Hepatocyte (in vitro differentiated cells): ENCODE measurements at regions not wholly inside any gene's neighbourhood (a gene's known extent, or its start where the extent isn't known, plus 50 kb on each side); places are given as distances from the start of the nearest gene placed in this dataset.

ENCODE experiments used
- DNase-seq: peaks from one replicate; pipeline ENCODE4 v3.0.0-alpha.2; 2016; ENCODE audit warnings: low spot score
- H2AFZ ChIP-seq: fragments of 200-600 bp; sonication (generic); 2 replicates; pipeline ENCODE4 v1.6.0; 2016; ENCODE audit warnings: antibody characterized with exemption, mild to moderate bottlenecking
- H3K27ac ChIP-seq: fragments of 200-600 bp; sonication (generic); 2 replicates; pipeline ENCODE4 v1.5.1; 2016; ENCODE audit warnings: mild to moderate bottlenecking
- H3K27me3 ChIP-seq: fragments of 200-600 bp; sonication (generic); 2 replicates; pipeline ENCODE4 v1.6.1; 2016
- H3K36me3 ChIP-seq: fragments of 200-600 bp; sonication (generic); replicated peaks from 2 replicates; pipeline ENCODE4 v1.5.1; 2016; ENCODE audit warnings: low read depth; ENCODE audit not compliant: insufficient read depth
- H3K4me1 ChIP-seq: fragments of 200-600 bp; sonication (generic); 2 replicates; pipeline ENCODE4 v1.5.1; 2016; ENCODE audit warnings: mild to moderate bottlenecking, moderate library complexity; ENCODE audit not compliant: insufficient read depth
- H3K4me2 ChIP-seq: fragments of 200-600 bp; sonication (generic); 2 replicates; pipeline ENCODE4 v1.6.0; 2016
- H3K4me3 ChIP-seq: fragments of 200-600 bp; sonication (generic); 2 replicates; pipeline ENCODE4 v1.5.1; 2016; ENCODE audit warnings: mild to moderate bottlenecking
- H3K79me2 ChIP-seq: fragments of 200-600 bp; sonication (generic); 2 replicates; pipeline ENCODE4 v1.6.0; 2017; ENCODE audit warnings: mild to moderate bottlenecking
- H3K9me2 ChIP-seq: fragments of 200-600 bp; sonication (generic); replicated peaks from 2 replicates; pipeline ENCODE4 v1.6.0; 2017; ENCODE audit warnings: mild to moderate bottlenecking; ENCODE audit not compliant: insufficient read depth
- H3K9me3 ChIP-seq: fragments of 200-600 bp; sonication (generic); 2 replicates; pipeline ENCODE4 v1.5.1; 2016; ENCODE audit warnings: low read depth, mild to moderate bottlenecking
- H4K20me1 ChIP-seq: fragments of 200-600 bp; sonication (generic); 2 replicates; pipeline ENCODE4 v1.6.0; 2016; ENCODE audit warnings: mild to moderate bottlenecking; ENCODE audit not compliant: insufficient read depth, poor library complexity, severe bottlenecking
- EZH2 ChIP-seq: fragments of 200-600 bp; sonication (generic); IDR thresholded peaks from 2 replicates; pipeline ENCODE4 v1.6.1; 2016; ENCODE audit warnings: antibody characterized with exemption, mild to moderate bottlenecking, borderline replicate concordance
- EZH2phosphoT487 ChIP-seq: fragments of 200-600 bp; sonication (generic); IDR thresholded peaks from one replicate; pipeline ENCODE4 v1.6.1; 2018; ENCODE audit warnings: antibody characterized with exemption, mild to moderate bottlenecking, low read depth, moderate library complexity; ENCODE audit not compliant: unreplicated experiment, severe bottlenecking
- WGBS: methylation state at CpG from one replicate; pipeline ENCODE4 v1.1.6; 2016; ENCODE audit warnings: low lambda C conversion rate; ENCODE audit errors: missing lambda C conversion rate; 5-methylcytosine and 5-hydroxymethylcytosine counted together
- TF ChIP-seq, protein P1 (sequence below): fragments of 200-600 bp; sonication (generic); IDR thresholded peaks from 2 replicates; pipeline ENCODE4 v1.5.1; 2016; ENCODE audit warnings: antibody characterized with exemption, mild to moderate bottlenecking; ENCODE audit not compliant: poor library complexity

DNA sequence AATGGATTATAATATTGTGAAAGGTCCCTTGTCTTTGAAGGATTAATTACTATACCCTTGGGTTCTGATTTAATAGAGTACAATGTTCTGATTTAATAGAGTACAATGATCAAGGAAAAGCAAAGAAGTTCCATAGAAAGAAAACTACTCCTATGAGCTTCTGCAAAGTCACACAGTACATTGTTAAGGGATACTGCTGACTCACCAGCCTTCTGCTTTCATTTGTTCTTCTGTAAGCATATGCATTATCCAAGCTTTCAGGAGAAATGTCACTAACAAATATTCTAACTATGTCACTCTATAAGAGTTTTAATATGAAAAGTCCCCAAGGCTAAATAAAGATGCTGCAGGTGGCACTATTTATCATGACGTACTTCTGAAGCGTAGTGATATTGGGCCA lies 396.7 kb downstream of the RFC3 start:
- no peak for DNase-seq
- Histone ChIP-seq H4K20me1 (no peaks in the 10 kb centered on the region), H3K79me2 (no peaks in the 10 kb centered on the region), H3K27ac (no peak overlapping the region), H3K36me3 (no peaks in the 10 kb centered on the region), H2AFZ (no peak overlapping the region), H3K4me3 (no peak overlapping the region), H3K4me2 (no peak overlapping the region), H3K9me2 (no peaks in the 10 kb centered on the region), H3K27me3 (no peaks in the 10 kb centered on the region), H3K9me3 (no peaks in the 10 kb centered on the region), H3K4me1 (no peaks in the 10 kb centered on the region)
- WGBS, result 94% methylated on average over 2 of the region's 2 CpGs
- TF ChIP-seq EZH2 (no peak), EZH2phosphoT487 (no peak)
- TF ChIP-seq, protein P1, sequence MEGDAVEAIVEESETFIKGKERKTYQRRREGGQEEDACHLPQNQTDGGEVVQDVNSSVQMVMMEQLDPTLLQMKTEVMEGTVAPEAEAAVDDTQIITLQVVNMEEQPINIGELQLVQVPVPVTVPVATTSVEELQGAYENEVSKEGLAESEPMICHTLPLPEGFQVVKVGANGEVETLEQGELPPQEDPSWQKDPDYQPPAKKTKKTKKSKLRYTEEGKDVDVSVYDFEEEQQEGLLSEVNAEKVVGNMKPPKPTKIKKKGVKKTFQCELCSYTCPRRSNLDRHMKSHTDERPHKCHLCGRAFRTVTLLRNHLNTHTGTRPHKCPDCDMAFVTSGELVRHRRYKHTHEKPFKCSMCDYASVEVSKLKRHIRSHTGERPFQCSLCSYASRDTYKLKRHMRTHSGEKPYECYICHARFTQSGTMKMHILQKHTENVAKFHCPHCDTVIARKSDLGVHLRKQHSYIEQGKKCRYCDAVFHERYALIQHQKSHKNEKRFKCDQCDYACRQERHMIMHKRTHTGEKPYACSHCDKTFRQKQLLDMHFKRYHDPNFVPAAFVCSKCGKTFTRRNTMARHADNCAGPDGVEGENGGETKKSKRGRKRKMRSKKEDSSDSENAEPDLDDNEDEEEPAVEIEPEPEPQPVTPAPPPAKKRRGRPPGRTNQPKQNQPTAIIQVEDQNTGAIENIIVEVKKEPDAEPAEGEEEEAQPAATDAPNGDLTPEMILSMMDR, result no peak

DNA sequence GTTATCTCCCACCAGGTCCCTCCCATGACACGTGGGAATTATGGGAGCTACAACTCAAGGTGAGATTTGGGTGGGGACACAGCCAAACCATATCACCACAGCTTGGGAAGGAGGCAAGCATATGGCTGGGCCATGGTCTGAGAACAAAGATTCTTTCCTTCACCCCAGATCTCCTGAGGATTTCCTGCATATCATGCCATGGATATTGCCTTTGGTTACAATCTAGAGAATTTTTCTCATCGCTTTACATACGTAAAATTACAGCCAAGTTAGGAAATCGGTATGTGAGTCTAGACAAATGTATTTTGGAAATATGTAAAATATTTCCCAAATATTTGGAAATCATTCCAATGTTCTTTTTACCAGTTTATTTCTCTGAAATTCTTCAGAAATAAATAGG lies 398.3 kb downstream of the RFC3 start:
- 94% methylated on average over 4 of the region's 4 CpGs for WGBS

DNA sequence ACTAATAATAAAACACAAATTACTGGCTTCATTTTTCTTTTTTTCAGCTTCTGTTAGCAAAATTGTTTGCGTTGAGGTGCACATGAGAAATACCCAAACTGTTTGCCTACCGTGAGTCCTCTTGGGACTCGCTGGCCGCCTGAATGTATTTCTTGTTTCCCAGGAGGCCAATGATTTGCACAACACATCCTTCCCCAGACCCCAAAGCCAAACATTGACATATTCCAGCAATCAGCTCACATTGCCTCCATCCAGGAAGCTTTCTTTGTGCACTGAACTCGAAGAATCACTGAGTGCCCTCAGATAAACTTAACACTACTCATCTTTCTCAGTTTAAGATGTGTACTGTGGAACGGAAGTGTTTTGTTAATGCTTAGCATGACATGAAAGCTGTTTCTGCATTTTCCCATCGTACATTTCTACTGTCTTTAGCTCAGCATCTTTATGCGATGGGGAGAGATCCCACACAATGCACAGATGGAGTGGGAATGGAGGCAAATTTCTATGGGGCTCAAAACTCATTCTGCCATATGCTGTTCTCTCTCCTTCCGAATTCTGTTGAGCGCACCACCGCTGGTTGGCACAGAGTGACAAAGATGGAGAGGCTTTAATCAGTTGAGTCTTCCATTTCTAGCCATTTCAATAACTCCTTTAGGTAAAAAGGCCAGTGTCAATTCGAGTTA lies 399.5 kb downstream of the RFC3 start:
- H3K27me3 ChIP-seq, result no peaks in the 10 kb centered on the region

More for the DNA sequence above, 398.3 kb downstream of the RFC3 start:
- Histone ChIP-seq H3K4me3 (no peak overlapping the region), H4K20me1 (no peaks in the 10 kb centered on the region), H3K79me2 (no peaks in the 10 kb centered on the region), H3K27ac (no peak overlapping the region), H3K4me1 (no peaks in the 10 kb centered on the region), H3K4me2 (no peak overlapping the region), H3K9me2 (no peaks in the 10 kb centered on the region), H2AFZ (no peak overlapping the region), H3K27me3 (no peaks in the 10 kb centered on the region), H3K36me3 (no peaks in the 10 kb centered on the region), H3K9me3 (no peaks in the 10 kb centered on the region)
- DNase-seq, result no peak
- TF ChIP-seq EZH2 (no peak), EZH2phosphoT487 (no peak)
- TF ChIP-seq, protein P1, result no peak

More for the DNA sequence above, 399.5 kb downstream of the RFC3 start:
- no peak overlapping the region for H3K4me2 ChIP-seq
- H3K36me3 ChIP-seq, result no peaks in the 10 kb centered on the region
- H3K27ac ChIP-seq, result no peak overlapping the region
- H3K4me3 ChIP-seq, result no peak overlapping the region
- H3K79me2 ChIP-seq, result no peaks in the 10 kb centered on the region
- no peaks in the 10 kb centered on the region for H3K9me3 ChIP-seq
- TF ChIP-seq, protein P1, result no peak
- no peak for TF ChIP-seq EZH2phosphoT487
- TF ChIP-seq EZH2, result no peak
- H3K4me1 ChIP-seq, result no peaks in the 10 kb centered on the region
- no peak for DNase-seq
- WGBS, result 84% methylated on average over 12 of the region's 12 CpGs
- no peaks in the 10 kb centered on the region for H3K9me2 ChIP-seq
- H2AFZ ChIP-seq, result no peak overlapping the region
- H4K20me1 ChIP-seq, result no peaks in the 10 kb centered on the region
